NCI-H82 (cell line): ENCODE measurements at regions not wholly inside any gene's neighbourhood (a gene's known extent, or its start where the extent isn't known, plus 50 kb on each side); places are given as distances from the start of the nearest gene placed in this dataset.
"Not testable (repeated sequence)": the region's sequence is repeated elsewhere in the genome, so short reads cannot be mapped to it uniquely, and the experiment has no call there.

Source experiments
- DNase-seq: peaks from one replicate; lab custom pipeline; 2025; lab: John Stamatoyannopoulos, UW

DNA sequence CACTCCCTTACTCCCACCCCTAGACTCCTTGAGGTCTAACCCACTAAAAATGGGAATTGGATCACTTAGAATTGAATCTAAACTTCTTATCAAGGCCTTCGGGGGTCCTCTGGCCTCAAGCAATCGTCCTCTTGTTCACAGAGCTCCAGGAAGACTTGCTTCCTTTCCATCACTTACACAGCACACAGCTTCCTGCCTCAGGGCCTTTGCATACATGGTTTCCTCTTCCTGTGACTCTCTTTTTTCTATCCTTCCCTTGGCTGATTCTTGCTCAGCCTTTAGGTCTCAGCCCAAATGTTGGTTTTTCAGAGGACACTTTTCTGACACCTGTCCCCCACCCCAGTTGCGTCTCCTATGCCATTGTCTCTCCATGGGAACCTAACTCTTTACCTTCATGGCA, 50.0 kb upstream of the ALDH1B1 start:
- no peak for DNase-seq

DNA sequence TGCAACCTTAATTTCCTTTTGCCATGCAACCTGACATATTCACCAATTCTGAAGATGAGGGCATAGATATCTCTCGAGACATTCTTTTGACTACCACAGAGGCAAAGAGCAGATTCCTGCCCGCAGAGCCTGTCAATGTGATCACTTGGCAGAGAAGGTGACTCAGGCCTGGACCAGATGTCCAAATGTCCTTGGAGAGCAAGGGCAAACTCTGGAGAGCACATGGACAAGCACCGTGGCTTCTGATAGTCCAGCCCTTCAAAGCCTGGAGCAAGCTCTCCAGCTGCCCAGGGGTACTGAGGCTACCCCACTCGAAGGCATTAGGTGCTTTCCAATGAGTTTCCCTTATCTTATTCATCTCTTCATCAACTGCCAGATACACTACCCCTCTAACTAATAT, 50.4 kb upstream of the ALDH1B1 start:
- DNase-seq, result no peak

DNA sequence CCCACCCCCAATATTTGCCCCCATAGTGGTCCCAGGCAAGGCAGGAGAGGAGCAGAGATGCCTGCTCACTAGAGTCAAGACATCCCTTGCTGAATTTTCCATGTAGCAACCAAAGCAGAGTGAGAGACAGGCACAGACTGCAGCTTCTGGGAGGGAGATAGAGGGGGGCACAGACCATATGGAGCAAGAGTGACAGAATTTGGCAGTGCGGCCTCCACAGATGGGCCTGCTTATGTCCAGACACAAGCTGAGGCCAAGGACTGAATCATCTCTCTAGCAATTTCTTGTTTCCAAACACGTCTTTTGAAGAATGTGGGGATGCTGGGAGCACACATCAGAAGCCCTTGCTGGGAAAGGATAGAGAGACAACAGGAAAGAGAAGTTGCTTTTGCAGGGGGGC, 53.0 kb upstream of the ALDH1B1 start:
- no peak for DNase-seq

DNA sequence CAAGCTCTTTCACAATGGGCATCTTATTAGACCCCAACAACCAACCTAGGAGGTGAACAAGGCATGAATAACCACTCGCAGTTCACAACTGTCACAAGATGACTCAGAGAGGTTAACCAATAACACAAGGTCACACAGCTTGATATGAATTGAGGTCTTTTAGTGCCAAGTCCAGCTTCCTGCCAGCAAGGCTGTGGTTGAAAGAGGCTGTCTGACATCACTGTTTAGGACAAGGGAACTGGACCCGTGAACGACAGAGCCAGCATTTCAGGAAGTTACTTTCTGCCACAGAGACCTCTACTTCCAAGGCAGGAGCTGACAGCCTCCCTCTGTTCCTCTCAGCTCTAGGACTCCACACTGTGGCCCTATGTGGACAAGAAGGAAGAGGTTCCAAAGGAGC, 53.4 kb upstream of the ALDH1B1 start:
- no peak for DNase-seq

DNA sequence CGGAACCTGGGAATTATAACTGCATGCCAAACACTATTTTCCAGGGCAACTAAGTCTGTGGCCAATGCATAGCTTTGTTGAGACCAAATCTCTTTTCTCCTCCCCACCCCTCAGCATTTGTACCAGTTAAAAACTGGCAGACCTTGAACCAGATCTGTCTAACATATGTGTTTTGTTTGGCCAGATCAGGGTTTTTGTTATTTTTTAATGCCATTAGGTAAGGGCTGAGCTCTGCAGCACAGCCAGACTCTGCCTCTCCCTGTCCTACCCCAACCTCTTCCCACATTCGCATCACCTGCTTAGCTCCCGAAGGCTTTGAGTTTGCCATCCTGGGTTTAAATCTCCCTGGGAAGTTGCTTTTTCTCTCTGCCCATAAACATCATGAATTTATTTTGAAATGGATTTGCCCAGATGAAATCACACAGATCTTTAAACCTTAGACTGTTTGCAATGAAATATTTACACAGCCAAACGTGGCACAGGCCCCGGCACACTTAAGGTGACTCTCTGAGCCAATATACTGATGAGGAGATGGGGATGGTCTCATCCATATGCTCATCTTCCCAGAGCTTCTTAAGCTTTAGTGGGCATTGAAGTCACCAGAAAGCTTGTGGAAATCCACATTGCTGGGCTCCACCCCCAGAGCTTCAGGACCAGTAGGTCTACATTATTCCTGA, 54.0 kb upstream of the ALDH1B1 start:
- DNase-seq, result peak; percentile 12

DNA sequence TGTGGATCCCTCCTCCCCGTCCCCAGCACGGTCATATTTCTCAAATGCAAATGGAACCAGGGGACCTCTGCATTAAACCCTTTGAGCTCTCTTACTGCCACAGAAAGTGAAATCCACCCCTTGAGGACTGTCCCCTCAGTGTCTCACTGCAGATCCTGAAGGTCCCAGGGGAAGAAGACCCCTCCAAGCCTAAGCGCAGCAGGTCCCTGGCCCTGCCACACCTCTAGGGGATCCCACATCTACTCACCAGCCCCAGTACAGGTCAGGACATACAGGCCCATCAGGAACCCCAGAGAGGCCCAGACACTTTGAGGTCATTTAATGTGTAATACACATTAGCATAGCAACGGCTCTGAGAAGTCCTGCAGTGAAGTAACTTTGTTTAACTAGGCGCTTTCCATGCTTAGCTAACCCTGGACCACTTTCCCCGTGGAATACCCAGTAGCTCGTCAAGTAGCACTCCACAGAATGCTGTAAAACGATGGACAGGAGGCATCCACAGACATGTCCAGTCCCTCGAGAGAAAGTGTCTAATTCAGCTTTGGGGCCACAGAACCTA, 54.7 kb upstream of the ALDH1B1 start:
- DNase-seq, result no peak

DNA sequence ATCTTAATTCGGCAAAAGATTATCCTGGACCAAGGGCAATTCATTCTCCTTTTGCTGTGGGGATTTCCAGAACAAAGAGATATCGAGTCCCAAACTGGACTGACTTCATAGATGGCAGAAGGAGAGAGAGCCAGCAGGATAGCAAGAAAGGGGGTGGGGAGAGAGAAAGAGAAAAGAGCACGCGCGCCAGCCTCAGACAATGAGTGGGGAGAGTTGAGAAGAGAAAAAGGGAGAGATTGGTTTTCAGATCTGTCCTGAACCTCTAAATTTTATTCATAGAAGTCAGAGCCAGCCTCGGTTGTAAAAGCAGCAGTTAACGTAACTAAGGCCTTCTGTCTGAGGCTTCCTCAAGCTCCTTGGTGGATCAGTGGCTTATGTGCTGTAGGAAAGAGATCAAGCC, 55.3 kb upstream of the ALDH1B1 start:
- DNase-seq, result no peak

DNA sequence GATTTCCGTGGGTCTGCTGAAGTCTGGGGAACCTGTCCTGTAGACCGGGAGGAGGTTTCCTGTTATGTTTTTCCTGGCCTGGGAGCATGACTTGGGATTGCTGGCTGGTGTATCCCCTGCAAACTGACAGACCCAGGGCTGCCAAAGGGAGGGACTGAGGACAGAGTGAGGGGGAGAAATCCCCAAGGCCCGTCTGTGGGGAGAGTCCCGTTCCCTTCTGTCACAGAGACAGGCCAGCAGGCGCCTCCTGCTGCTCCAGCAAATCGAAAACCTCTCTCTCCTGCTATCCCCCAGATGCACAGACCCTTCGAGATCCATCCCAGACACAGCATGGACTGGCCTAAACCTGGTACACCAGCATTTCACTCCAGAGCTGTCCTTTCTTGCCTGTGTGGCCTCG, 56.2 kb upstream of the ALDH1B1 start:
- no peak for DNase-seq

DNA sequence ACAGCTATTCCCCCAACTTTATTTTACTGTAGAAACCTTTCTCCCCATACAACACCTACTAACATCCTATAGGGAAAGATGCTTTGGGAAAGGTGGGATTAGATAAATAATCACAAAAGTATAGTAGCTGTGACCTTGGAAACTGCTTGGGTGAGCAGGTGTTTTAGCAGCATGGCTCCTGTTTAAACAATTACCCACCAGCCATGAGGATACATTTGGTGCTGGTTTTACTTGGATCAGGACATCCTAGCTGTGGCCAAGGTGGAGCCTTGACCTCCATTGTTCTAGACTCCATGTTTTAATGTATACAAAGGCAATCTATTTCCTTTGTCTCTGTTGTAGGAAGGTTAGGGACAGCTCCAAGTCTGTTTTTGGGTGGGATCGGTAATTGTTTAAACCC, 56.8 kb upstream of the ALDH1B1 start:
- DNase-seq, result no peak

DNA sequence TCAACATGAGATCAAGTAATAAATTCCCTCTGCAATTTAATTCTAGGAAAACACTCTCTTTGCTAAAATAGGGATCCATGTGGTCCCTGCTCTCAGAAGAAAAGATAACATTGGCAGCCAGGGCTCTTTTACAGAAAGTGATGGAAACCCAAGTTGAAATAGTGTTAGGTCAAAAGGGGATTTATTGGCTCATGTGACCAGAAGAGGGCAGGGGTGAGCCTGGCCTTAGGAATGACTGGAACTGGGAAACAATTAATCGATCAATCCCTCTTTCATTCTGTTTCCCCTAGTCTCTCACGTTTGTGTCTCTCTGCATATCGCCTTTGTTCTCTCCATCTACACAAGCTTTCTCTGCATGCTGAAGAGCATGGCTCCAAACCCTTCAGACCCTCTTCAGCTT, 58.3 kb upstream of the ALDH1B1 start:
- DNase-seq, result peak; percentile 40

DNA sequence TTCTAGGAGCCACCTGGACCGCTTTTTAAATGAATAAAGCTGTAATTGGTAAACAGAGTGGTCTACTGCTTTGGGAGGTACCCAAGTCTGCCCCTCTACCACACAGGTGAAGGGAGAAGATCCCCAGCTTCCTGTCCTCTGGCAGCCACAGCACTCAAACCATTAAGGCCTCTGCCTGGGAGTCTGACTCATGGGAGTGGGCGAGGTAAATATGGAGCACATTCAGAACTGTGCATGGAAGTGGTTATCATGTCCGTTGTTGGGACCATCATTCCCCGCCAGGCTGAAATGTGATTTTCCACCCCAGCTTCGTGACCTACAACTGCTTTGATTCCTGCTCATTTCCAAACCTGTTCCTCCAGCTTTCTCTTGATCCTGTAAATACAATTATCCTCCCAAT, 59.5 kb upstream of the ALDH1B1 start:
- no peak for DNase-seq

DNA sequence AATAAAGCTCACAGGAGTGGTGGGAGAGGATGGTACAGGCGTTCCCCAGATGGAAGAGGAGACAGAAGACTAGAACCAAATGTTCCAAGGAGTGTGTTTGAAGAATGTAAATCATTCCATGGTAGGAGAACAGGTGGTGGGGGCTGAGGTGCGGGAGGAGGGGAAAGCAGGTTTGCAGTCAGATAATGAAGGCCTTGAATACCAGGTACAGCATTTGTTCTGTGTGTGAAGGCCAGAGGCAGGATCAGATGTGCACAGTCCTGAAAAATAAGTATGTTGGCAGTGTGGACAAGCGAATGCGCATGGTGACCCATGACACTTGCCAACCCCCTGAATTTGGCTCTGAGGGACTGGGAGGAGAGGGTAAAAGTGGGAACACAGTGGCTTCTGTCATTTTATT, 59.9 kb upstream of the ALDH1B1 start:
- DNase-seq, result no peak

DNA sequence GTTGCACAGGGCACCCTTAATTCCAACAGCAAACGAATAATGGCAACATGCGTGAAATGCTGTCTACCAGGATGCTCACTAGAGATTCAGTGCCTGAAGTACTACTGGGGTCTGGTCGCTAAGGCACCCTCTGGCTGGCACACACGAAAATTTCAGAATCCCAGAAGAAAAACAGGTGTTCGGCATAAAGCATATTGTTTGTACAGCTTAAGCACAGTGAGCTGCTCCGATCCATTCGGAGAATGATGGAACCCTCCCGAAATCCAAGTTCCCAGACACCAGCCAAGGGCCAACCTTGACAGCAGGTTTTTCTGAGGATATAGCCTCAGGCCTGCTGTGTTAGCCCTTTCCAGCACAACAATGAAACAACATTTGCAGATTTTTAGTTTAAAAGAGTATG, 61.4 kb upstream of the ALDH1B1 start:
- no peak for DNase-seq

DNA sequence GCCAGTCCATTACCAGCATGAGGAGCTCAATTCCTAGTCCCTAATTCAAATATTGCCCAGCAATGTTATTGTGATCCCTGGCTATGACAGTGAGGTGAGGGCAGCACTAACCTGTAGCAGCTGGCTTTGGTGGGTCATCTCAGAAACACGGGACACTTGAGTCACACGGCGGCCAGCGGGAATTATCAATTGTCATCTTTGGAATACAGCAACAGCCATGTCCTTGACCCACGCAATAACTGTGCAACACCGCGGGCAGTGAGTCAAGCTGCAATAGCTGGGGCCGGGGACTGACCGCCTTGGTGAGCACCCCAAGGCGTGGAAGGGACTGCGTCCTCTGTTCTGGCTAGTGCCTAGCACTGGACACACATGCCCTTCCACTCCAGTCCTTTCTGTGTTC, 62.5 kb upstream of the ALDH1B1 start:
- DNase-seq, result no peak

DNA sequence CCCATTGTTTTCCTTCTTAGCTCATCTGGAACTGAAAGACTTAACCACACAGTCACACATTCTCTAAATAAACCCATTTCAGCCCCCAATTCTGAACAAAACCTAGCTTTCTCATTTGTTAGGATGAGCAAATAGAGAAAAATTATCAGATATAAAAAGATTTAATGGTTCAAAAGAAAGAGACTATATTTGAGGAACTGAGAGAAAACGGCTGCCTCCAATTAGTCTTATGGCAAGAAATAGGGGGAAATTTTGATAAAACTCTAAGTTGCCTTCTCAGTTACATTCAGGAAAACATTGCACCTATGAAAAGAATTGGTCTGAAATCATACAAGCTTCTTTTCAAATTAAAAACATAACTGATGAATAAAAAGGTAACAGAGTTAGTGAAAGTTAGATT, 63.7 kb upstream of the ALDH1B1 start:
- DNase-seq, result no peak

DNA sequence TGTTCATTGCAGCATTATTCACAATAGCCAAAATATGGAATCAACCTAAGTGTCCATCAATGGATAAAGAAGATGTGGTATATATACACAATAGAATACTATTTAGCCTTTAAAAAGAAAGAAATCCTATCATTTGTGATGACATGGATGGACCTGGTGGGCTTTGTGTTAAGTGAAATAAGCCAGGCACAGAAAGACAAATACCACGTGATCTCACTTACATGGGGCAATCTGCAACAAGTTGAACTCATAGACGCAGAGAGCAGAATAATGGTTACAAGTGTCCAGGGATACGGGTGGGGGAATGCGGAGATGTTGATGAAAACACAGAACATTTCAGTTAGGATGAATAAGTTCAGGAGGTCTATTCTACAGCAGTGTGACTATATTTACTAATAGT, 66.4 kb upstream of the ALDH1B1 start:
- DNase-seq, result no peak

DNA sequence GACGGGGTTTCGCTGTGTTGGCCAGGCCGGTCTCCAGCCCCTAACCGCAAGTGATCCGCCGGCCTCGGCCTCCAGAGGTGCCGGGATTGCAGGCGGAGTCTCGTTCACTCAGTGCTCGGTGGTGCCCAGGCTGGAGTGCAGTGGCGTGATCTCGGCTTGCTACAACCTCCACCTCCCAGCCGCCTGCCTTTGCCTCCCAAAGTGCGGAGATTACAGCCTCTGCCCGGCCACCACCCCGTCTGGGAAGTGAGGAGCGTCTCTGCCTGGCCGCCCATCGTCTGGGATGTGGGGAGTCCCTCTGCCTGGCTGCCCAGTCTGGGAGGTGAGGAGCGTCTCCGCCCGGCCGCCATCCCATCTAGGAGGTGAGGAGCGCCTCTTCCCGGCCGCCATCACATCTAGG, 68.3 kb upstream of the ALDH1B1 start:
- DNase-seq, result not testable (repeated sequence)

DNA sequence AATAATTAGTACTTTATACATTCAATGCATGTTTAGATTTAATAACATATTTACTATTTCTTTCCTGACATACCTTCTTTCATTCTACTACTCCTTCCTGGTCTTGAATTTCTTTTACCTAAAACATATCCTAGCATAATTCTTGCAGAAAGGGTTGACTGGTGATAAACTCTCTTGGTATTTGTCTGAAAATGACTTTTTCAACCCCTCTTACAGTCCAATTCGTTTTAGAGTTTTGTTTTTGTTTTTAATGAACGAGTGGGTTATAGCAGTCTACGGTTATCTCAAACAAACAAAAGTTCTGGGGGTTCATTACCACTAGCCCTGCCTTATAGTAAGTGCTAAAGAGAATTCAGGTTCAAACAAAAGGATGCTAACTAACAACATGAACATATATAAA, 69.6 kb upstream of the ALDH1B1 start:
- DNase-seq, result no peak

DNA sequence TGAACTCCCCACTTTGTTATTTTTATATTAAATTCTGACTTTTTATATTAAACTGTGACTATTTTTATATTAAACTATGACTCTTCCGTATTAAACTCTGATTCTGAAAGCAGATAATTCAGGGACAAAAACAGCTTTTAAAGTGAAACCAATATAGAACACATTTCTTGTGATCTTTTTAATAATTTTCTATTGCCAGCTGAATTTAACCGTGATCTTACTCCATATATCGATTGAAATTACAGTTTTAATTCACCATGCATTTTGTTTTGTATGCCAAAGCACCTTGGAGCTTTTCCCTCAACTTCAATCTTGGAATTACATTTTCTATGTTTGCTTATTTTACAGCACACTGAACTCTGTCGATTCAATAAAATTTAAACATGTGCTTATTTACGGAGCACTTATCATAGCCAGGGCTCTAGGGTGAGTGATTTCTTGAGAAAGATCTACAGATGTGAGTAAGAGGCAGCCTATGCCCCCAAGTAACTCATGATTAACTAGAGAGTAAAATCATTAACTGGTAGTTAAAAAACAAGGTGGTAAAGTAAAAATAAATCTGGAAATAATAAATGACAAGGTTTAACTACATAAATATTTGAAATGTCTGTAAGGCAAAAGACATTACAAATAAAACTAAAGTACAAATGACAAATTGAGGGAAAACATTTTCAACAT, 72.9 kb upstream of the ALDH1B1 start:
- no peak for DNase-seq

DNA sequence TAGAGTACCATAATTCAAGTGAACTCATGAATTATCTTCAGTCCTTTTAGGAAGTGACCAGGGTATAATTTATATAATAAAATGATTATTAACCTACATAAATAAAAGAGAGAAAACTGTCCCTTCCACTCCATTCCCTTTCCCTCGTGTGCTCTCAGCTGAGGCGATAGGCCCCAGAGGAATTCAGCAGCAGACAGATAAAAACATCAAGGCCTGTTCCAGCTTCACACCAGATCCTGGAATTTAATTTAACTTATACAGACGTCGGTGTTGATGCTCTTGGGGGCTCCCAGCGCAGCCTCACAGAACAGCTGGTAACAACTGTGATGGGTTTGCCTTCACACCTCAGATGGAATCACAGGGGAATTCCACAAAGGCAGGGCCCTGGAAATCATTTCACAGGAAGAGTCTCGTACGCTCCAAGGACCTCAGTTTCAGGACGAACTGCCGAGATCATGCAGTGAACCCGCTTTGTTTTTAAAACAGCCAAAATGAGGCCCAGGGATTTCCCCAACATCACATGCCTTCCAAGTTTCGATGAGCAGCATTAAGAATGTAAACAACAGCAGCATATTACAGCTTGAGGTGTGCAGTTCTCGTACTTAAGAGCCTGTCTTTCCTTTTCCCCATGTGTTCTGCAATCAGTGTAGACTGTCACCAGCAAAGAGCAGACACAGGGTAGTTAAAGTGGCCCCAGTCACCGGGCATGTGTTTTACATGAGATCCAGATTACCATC, 73.6 kb upstream of the ALDH1B1 start:
- peak; percentile 14 for DNase-seq

DNA sequence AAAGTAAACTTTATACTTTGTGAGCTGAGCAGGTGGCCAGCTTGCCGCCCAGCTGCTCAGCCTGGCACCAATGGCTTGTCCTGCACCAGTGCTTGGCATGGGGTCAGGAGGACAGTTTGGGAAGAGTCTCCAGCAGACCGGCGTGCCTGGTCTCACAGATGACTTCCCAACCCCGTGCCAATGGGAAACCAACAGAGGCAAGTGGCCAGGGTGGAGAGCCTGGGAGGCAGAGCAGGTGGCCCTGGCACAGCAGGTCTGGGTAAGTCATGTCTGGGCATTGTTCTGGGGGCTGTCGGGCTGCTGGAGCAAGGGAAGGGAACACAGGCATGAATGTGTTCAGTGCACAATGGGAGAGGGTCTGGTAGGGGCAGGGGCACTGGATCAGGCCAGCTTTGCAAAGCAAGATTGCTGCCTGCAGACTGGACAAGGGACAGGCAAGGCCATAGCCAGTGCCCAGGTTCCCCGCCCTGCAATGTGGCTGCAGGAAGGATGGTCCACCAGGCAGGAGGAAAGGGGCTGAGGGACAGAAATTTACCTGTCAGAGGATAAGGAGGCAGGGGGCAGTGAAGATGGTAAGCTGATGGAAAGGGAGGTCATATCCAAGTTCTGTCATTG, 76.2 kb upstream of the ALDH1B1 start:
- DNase-seq, result no peak

DNA sequence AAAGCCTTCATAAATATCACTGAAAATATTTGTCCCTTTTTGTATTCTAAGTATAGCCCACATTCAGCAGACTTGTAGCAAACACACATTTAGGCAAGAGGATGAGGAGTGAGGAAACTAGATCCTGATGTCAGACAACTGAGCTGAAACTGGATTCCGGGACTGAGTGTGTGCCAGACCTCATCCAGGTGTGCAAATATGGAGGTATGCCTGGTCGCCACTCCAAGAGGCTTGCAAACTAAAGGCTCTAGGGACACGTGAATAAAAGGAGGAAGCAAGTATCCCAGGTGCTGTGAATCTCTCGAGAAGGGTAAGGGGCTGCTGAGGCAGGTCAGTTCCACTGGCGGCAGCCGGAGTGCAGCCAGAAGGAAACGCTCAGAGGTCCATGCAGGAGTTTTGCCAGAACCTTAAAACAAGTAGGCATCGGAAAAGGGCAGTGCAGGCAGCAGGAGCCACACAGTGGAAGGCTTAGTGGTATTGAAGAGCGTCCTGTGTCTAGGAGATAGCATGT, 77.4 kb upstream of the ALDH1B1 start:
- DNase-seq, result no peak
